SK-N-SH (cell line): ENCODE measurements at regions not wholly inside any gene's neighbourhood (a gene's known extent, or its start where the extent isn't known, plus 50 kb on each side); places are given as distances from the start of the nearest gene placed in this dataset.

ENCODE experiments used
- CTCF ChIA-PET: fragments of 300-600, 350-600 bp; formaldehyde crosslinking; extraction: SDS; loops from one replicate; lab custom pipeline; 2021; lab: Yijun Ruan, JAX
- POLR2A ChIA-PET: fragments of 350-600 bp; sonication (Branson Sonifier 250); formaldehyde crosslinking; extraction: SDS; loops from one replicate; lab custom pipeline; 2020; ENCODE audit warnings: antibody characterized with exemption, inconsistent platforms; lab: Yijun Ruan, JAX
- DNase-seq: peaks from one replicate; pipeline ENCODE4 v3.0.0; 2012
- H2AFZ ChIP-seq: fragments of 200-600 bp; sonication (generic); 2 replicates; pipeline ENCODE4 v1.8.1; 2016; ENCODE audit warnings: antibody characterized with exemption, mild to moderate bottlenecking, low read depth
- H3F3A ChIP-seq: fragments of 200-600 bp; sonication (generic); replicated peaks from 2 replicates; pipeline ENCODE3; 2016; ENCODE audit warnings: antibody characterized with exemption, mild to moderate bottlenecking; ENCODE audit not compliant: insufficient read depth
- H3K27ac ChIP-seq, 2 experiments: fragments of 200-500 bp in 1 of 2; fragments of 200-600 bp in 1 of 2; sonication (Bioruptor generic) in 1 of 2; sonication (generic), shearing (Covaris generic) in 1 of 2; 2 replicates each; pipeline versions ENCODE4 v1.5.1 to v1.6.1; 2014 to 2016; ENCODE audit warnings: low read depth in 2 of 2, inconsistent platforms in 1 of 2, low read length in 1 of 2, mild to moderate bottlenecking in 1 of 2, mixed read lengths in 1 of 2
- H3K27me3 ChIP-seq: fragments of 200-600 bp; sonication (generic), shearing (Covaris generic); 2 replicates; pipeline ENCODE4 v1.6.1; 2016; ENCODE audit warnings: mixed run types; ENCODE audit not compliant: insufficient read depth
- H3K36me3 ChIP-seq, 2 experiments: fragments of 200-500 bp in 1 of 2; fragments of 200-600 bp in 1 of 2; sonication (Bioruptor generic) in 1 of 2; sonication (generic) in 1 of 2; replicated peaks in 1 of 2; 2 replicates each; pipeline versions ENCODE3 to v1.5.1; 2014 to 2016; ENCODE audit warnings: low read length in 1 of 2, mild to moderate bottlenecking in 1 of 2; ENCODE audit not compliant: insufficient read depth in 2 of 2, control insufficient read depth in 1 of 2
- H3K4me1 ChIP-seq, 2 experiments: fragments of 200-500 bp in 1 of 2; fragments of 200-600 bp in 1 of 2; sonication (Bioruptor generic) in 1 of 2; sonication (generic), shearing (Covaris generic) in 1 of 2; 2 replicates each; pipeline versions ENCODE4 v1.5.1 to v1.6.1; 2014 to 2016; ENCODE audit warnings: low read depth in 1 of 2, low read length in 1 of 2, mixed run types in 1 of 2; ENCODE audit not compliant: insufficient read depth in 2 of 2, control insufficient read depth in 1 of 2
- H3K4me2 ChIP-seq: fragments of 200-600 bp; sonication (generic), shearing (Covaris generic); 2 replicates; pipeline ENCODE4 v1.6.1; 2017; ENCODE audit warnings: mixed run types
- H3K4me3 ChIP-seq, 2 experiments: fragments of 200-500 bp in 1 of 2; fragments of 200-600 bp in 1 of 2; sonication (Bioruptor generic) in 1 of 2; sonication (generic), shearing (Covaris generic) in 1 of 2; 2 replicates each; pipeline versions ENCODE4 v1.5.1 to v1.8.1; 2014 to 2016; ENCODE audit warnings: low read depth in 2 of 2, inconsistent platforms in 1 of 2, low read length in 1 of 2, mild to moderate bottlenecking in 1 of 2, mixed read lengths in 1 of 2, moderate library complexity in 1 of 2
- H3K79me2 ChIP-seq: fragments of 200-600 bp; sonication (generic); 2 replicates; pipeline ENCODE4 v1.8.1; 2017; ENCODE audit warnings: mild to moderate bottlenecking; ENCODE audit not compliant: insufficient read depth
- H3K9ac ChIP-seq: fragments of 200-600 bp; sonication (generic); 2 replicates; pipeline ENCODE4 v1.6.1; 2017; ENCODE audit warnings: mixed run types
- H3K9me2 ChIP-seq: fragments of 200-600 bp; sonication (generic); 2 replicates; pipeline ENCODE4 v1.6.1; 2017; ENCODE audit warnings: mixed run types
- H3K9me3 ChIP-seq: fragments of 200-600 bp; sonication (generic); 2 replicates; pipeline ENCODE4 v1.6.1; 2017; ENCODE audit warnings: mixed run types, mild to moderate bottlenecking, moderate library complexity
- H4K20me1 ChIP-seq: fragments of 200-600 bp; sonication (generic); 2 replicates; pipeline ENCODE4 v1.6.1; 2017; ENCODE audit warnings: mild to moderate bottlenecking, mixed run types; ENCODE audit not compliant: insufficient read depth
- CHD2 ChIP-seq: fragments of 150-350 bp; IDR thresholded peaks from 2 replicates; pipeline ENCODE4 v1.6.1; 2018; ENCODE audit warnings: low read length; ENCODE audit not compliant: partially characterized antibody
- EP300 ChIP-seq, 2 experiments: IDR thresholded peaks; 2 replicates each; pipeline versions ENCODE4 v1.4.0 to v1.6.1; 2012; ENCODE audit warnings: borderline replicate concordance in 1 of 2, low read depth in 1 of 2, low read length in 1 of 2
- EZH2phosphoT487 ChIP-seq: fragments of 200-600 bp; sonication (generic); IDR thresholded peaks from 2 replicates; pipeline ENCODE4 v1.6.1; 2017; ENCODE audit warnings: low read depth, mixed run types, mild to moderate bottlenecking, antibody characterized with exemption, moderate library complexity, borderline replicate concordance
- FOSL2 ChIP-seq: IDR thresholded peaks from 2 replicates; pipeline ENCODE4 v1.4.0; 2012; ENCODE audit warnings: low read depth, mild to moderate bottlenecking, moderate library complexity, borderline replicate concordance
- FOXJ3 ChIP-seq: sonication (generic); formaldehyde crosslinking; IDR thresholded peaks from 2 replicates; pipeline ENCODE4 v1.5.1; 2020; ENCODE audit warnings: mild to moderate bottlenecking, missing genetic modification reagents
- GATA2 ChIP-seq: sonication (generic); formaldehyde crosslinking; IDR thresholded peaks from 2 replicates; pipeline ENCODE4 v1.5.0; 2020; ENCODE audit warnings: mild to moderate bottlenecking, missing genetic modification reagents
- IRF3 ChIP-seq: fragments of 150-350 bp; IDR thresholded peaks from 2 replicates; pipeline ENCODE4 v1.6.1; 2016; ENCODE audit warnings: mild to moderate bottlenecking, low read depth, low read length
- MEF2A ChIP-seq: IDR thresholded peaks from 2 replicates; pipeline ENCODE4 v1.4.0; 2012; ENCODE audit warnings: low read depth, borderline replicate concordance
- MXI1 ChIP-seq: IDR thresholded peaks from 2 replicates; pipeline ENCODE4 v1.6.1; 2012; ENCODE audit warnings: mild to moderate bottlenecking, low read depth, low read length, improper control_type of control experiment
- NRF1 ChIP-seq: IDR thresholded peaks from 2 replicates; pipeline ENCODE4 v1.6.1; 2012; ENCODE audit warnings: low read depth, mild to moderate bottlenecking, low read length
- SMC3 ChIP-seq: IDR thresholded peaks from 2 replicates; pipeline ENCODE4 v1.6.1; 2012; ENCODE audit warnings: low read depth, low read length, improper control_type of control experiment
- TAF1 ChIP-seq: IDR thresholded peaks from 2 replicates; pipeline ENCODE4 v1.6.1; 2012; ENCODE audit warnings: low read depth, mild to moderate bottlenecking, low read length, moderate library complexity, borderline replicate concordance
- TCF12 ChIP-seq: IDR thresholded peaks from 2 replicates; pipeline ENCODE4 v1.4.0; 2012
- USF1 ChIP-seq: IDR thresholded peaks from 2 replicates; pipeline ENCODE4 v1.4.0; 2012; ENCODE audit warnings: low read depth, borderline replicate concordance
- YY1 ChIP-seq: IDR thresholded peaks from 2 replicates; pipeline ENCODE4 v1.4.0; 2012; ENCODE audit warnings: low read depth, mild to moderate bottlenecking
- WGBS: methylation state at CpG from one replicate; pipeline ENCODE4 v1.1.6; 2017; ENCODE audit warnings: low lambda C conversion rate; 5-methylcytosine and 5-hydroxymethylcytosine counted together
- TF ChIP-seq, protein P1 (sequence below): IDR thresholded peaks from 2 replicates; pipeline ENCODE4 v1.4.0; 2012; ENCODE audit warnings: low read depth, borderline replicate concordance

DNA sequence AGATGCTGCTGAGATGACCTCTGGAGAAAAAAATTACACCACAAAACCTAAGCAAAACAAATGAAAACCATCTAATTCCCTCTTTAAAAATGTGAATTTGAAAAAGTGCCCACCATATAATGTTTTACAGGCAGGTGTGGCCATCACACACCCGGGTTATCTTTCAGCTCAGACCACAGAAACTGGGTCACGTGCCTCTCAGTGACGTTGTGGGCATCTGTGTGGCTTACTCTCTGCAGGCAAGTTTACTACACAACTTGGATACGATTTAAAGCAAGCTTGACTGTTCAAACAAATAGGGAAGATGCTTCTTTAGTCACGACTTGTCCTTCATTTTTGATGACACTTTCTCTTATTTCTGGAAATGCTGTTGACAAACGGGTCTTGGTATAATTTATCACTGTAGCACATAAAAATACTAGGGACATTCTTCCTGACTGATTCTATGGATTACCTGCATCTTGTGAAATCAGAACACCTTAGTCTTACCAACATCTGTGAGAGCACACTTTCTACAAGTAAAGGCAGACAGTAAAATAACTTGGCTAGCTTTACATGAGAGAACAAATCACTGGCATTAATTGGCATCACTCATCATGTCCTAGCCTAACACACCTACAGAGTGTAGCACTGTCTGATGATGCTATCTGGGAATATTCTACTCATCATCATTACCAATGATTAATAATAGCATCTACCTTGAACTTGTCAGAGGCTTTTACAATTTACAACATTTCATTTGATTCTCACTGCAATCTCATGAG lies 89.3 kb upstream of the EDEM3 start:
- ChIA-PET CTCF (interaction anchor here (1.9 kb wide), 1 partner anchor 326 kb away, joined by 5 read pairs; no protein-coding TSS in a partner anchor), POLR2A (no interaction called here)
- no peaks in the 10 kb centered on the region for H3K9me2 ChIP-seq
- no peaks in the 10 kb centered on the region; a peak in 1 of 4 replicates for H3K4me1 ChIP-seq
- no peak overlapping the region for H3K4me2 ChIP-seq
- H3K36me3 ChIP-seq = peaks cover 0 to 2% of the 10 kb centered on the region in 2 experiments
- TF ChIP-seq CHD2 (no peak), YY1 (no peak), NRF1 (no peak), USF1 (no peak), FOSL2 (no peak)
- TF ChIP-seq, all 33 proteins: peak for 0
- Histone ChIP-seq H3K27ac (no peak overlapping the region), H3K9ac (no peak overlapping the region), H3K79me2 (no peaks in the 10 kb centered on the region), H4K20me1 (no peaks in the 10 kb centered on the region), H2AFZ (no peak overlapping the region), H3F3A (peaks cover 10% of the 10 kb centered on the region), H3K9me3 (no peaks in the 10 kb centered on the region), H3K4me3 (no peak overlapping the region), H3K27me3 (no peaks in the 10 kb centered on the region)
- WGBS = 41% methylated on average over 6 of the region's 6 CpGs
- DNase-seq = no peak

- Histone ChIP-seq H2AFZ (no peak overlapping the region), H3K9me3 (no peaks in the 10 kb centered on the region), H4K20me1 (no peaks in the 10 kb centered on the region), H3K36me3 (peaks cover 0 to 2% of the 10 kb centered on the region in 2 experiments), H3K79me2 (no peaks in the 10 kb centered on the region), H3K4me2 (no peak overlapping the region), H3K27me3 (no peaks in the 10 kb centered on the region), H3K4me3 (no peak overlapping the region), H3K27ac (no peak overlapping the region), H3K9me2 (no peaks in the 10 kb centered on the region), H3K4me1 (peaks cover 11 to 19% of the 10 kb centered on the region in 2 experiments; a peak in 2 of 4 replicates), H3K9ac (no peak overlapping the region), H3F3A (peaks cover 24% of the 10 kb centered on the region)
- no peak for DNase-seq
- ChIA-PET CTCF (no interaction called here), POLR2A (no interaction called here)
- 92% methylated on average over 2 of the region's 2 CpGs for WGBS
- no peak for TF ChIP-seq EP300 (IDR thresholded peaks at IDR 0.05; ENCODE audit: borderline replicate concordance in 1 of 2, low read depth in 1 of 2, low read length in 1 of 2)
- TF ChIP-seq FOXJ3 = no peak
- TF ChIP-seq SMC3 = no peak
- no peak for TF ChIP-seq MXI1
- TF ChIP-seq, protein P1, sequence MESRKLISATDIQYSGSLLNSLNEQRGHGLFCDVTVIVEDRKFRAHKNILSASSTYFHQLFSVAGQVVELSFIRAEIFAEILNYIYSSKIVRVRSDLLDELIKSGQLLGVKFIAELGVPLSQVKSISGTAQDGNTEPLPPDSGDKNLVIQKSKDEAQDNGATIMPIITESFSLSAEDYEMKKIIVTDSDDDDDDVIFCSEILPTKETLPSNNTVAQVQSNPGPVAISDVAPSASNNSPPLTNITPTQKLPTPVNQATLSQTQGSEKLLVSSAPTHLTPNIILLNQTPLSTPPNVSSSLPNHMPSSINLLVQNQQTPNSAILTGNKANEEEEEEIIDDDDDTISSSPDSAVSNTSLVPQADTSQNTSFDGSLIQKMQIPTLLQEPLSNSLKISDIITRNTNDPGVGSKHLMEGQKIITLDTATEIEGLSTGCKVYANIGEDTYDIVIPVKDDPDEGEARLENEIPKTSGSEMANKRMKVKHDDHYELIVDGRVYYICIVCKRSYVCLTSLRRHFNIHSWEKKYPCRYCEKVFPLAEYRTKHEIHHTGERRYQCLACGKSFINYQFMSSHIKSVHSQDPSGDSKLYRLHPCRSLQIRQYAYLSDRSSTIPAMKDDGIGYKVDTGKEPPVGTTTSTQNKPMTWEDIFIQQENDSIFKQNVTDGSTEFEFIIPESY = no peak
- TF ChIP-seq TAF1 = no peak
- TF ChIP-seq EZH2phosphoT487 = no peak
- no peak for TF ChIP-seq TCF12
- TF ChIP-seq GATA2 (CRISPR knock-in tag) = no peak
- TF ChIP-seq MEF2A = no peak
- TF ChIP-seq YY1 = no peak
- no peak for TF ChIP-seq IRF3
These were observed 85.9 kb upstream of the EDEM3 start for GRCh38 chr1:184840596-184840995.
